ENCODE measurements at regions not wholly inside any gene's neighbourhood (a gene's known extent, or its start where the extent isn't known, plus 50 kb on each side); places are given as distances from the start of the nearest gene placed in this dataset.

DNA sequence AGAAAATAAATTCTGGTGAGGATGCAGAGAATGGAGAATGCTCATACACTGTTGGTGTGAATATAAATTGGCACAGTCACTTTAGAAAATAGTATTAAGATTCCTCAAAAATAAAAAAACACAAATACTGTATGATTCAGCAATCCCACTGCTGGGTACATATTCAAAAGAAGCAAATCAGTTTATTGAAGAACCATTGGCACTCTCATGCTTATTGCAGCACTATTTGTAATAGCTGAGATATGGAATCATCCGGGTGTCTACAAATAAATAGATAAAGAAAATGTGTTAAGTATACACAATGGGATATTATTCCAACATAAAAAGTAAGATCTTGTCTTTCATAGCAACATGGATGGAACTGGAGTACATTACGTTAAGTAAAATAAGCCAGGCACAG, 579.4 kb upstream of the SEL1L start:
- Histone ChIP-seq H3F3A (ENCODE audit: insufficient read depth, low read length) (no peaks in the 10 kb centered on the region), H3K27me3 (ENCODE audit: insufficient read depth, low read length) (no peaks in the 10 kb centered on the region), H2AFZ (ENCODE audit: low read length) (no peak overlapping the region), H3K4me3 (ENCODE audit: low read depth, low read length, poor library complexity, severe bottlenecking) (no peak overlapping the region), H3K4me2 (ENCODE audit: low read length) (no peak overlapping the region), H3K9me3 (ENCODE audit: low read length) (no peaks in the 10 kb centered on the region), H3K4me1 (ENCODE audit: insufficient read depth, low read length, severe bottlenecking) (no peaks in the 10 kb centered on the region), H4K20me1 (ENCODE audit: insufficient read depth, low read length) (no peaks in the 10 kb centered on the region), H3K27ac (ENCODE audit: low read depth, low read length, poor library complexity, severe bottlenecking) (no peak overlapping the region), H3K79me2 (ENCODE audit: insufficient read depth, low read length) (no peaks in the 10 kb centered on the region), H3K9ac (ENCODE audit: low read length) (no peak overlapping the region), H3K9me2 (ENCODE audit: low read depth, low read length) (no peaks in the 10 kb centered on the region), H3K36me3 (ENCODE audit: insufficient read depth, low read length) (no peaks in the 10 kb centered on the region)
- TF ChIP-seq EZH2 (IDR thresholded peaks at IDR 0.05; ENCODE audit: borderline replicate concordance, low read length): no peak
- TF ChIP-seq, protein P1, sequence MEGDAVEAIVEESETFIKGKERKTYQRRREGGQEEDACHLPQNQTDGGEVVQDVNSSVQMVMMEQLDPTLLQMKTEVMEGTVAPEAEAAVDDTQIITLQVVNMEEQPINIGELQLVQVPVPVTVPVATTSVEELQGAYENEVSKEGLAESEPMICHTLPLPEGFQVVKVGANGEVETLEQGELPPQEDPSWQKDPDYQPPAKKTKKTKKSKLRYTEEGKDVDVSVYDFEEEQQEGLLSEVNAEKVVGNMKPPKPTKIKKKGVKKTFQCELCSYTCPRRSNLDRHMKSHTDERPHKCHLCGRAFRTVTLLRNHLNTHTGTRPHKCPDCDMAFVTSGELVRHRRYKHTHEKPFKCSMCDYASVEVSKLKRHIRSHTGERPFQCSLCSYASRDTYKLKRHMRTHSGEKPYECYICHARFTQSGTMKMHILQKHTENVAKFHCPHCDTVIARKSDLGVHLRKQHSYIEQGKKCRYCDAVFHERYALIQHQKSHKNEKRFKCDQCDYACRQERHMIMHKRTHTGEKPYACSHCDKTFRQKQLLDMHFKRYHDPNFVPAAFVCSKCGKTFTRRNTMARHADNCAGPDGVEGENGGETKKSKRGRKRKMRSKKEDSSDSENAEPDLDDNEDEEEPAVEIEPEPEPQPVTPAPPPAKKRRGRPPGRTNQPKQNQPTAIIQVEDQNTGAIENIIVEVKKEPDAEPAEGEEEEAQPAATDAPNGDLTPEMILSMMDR (IDR thresholded peaks at IDR 0.05; ENCODE audit: low read length): no peak

GRCh38 chr14:82113710-82114109, 580.1 kb upstream of the SEL1L start:
- Histone ChIP-seq H3K36me3 (ENCODE audit: insufficient read depth, low read length) (no peaks in the 10 kb centered on the region), H3K79me2 (ENCODE audit: insufficient read depth, low read length) (no peaks in the 10 kb centered on the region), H3K9me2 (ENCODE audit: low read depth, low read length) (no peaks in the 10 kb centered on the region), H3K27ac (ENCODE audit: low read depth, low read length, poor library complexity, severe bottlenecking) (no peak overlapping the region), H3K4me3 (ENCODE audit: low read depth, low read length, poor library complexity, severe bottlenecking) (no peak overlapping the region), H2AFZ (ENCODE audit: low read length) (no peak overlapping the region), H3K9me3 (ENCODE audit: low read length) (no peaks in the 10 kb centered on the region), H3K4me2 (ENCODE audit: low read length) (no peak overlapping the region), H3F3A (ENCODE audit: insufficient read depth, low read length) (no peaks in the 10 kb centered on the region), H3K27me3 (ENCODE audit: insufficient read depth, low read length) (no peaks in the 10 kb centered on the region), H3K9ac (ENCODE audit: low read length) (no peak overlapping the region), H4K20me1 (ENCODE audit: insufficient read depth, low read length) (no peaks in the 10 kb centered on the region), H3K4me1 (ENCODE audit: insufficient read depth, low read length, severe bottlenecking) (no peaks in the 10 kb centered on the region)
- TF ChIP-seq, protein P1 (IDR thresholded peaks at IDR 0.05; ENCODE audit: low read length): no peak
- no peak for TF ChIP-seq EZH2 (IDR thresholded peaks at IDR 0.05; ENCODE audit: borderline replicate concordance, low read length)

- Histone ChIP-seq H3K79me2 (ENCODE audit: insufficient read depth, low read length) (no peaks in the 10 kb centered on the region), H3K4me1 (ENCODE audit: insufficient read depth, low read length, severe bottlenecking) (no peaks in the 10 kb centered on the region), H3K27ac (ENCODE audit: low read depth, low read length, poor library complexity, severe bottlenecking) (no peak overlapping the region), H3K36me3 (ENCODE audit: insufficient read depth, low read length) (no peaks in the 10 kb centered on the region), H2AFZ (ENCODE audit: low read length) (no peak overlapping the region), H3K9me2 (ENCODE audit: low read depth, low read length) (no peaks in the 10 kb centered on the region), H3F3A (ENCODE audit: insufficient read depth, low read length) (no peaks in the 10 kb centered on the region), H3K9me3 (ENCODE audit: low read length) (no peaks in the 10 kb centered on the region), H3K9ac (ENCODE audit: low read length) (no peak overlapping the region), H3K27me3 (ENCODE audit: insufficient read depth, low read length) (no peaks in the 10 kb centered on the region), H3K4me2 (ENCODE audit: low read length) (no peak overlapping the region), H3K4me3 (ENCODE audit: low read depth, low read length, poor library complexity, severe bottlenecking) (no peak overlapping the region), H4K20me1 (ENCODE audit: insufficient read depth, low read length) (no peaks in the 10 kb centered on the region)
- TF ChIP-seq, protein P1 (IDR thresholded peaks at IDR 0.05; ENCODE audit: low read length): no peak
- TF ChIP-seq EZH2 (IDR thresholded peaks at IDR 0.05; ENCODE audit: borderline replicate concordance, low read length): no peak
Measured at GRCh38 chr14:82116721-82117120, 583.1 kb upstream of the SEL1L start.
